ENCODE measurements at regions not wholly inside any gene's neighbourhood (a gene's known extent, or its start where the extent isn't known, plus 50 kb on each side); places are given as distances from the start of the nearest gene placed in this dataset.

GRCh38 chr5:166031926-166032325 is 2259.5 kb upstream of the WWC1 start:
- peaks cover 5% of the 10 kb centered on the region; the same call in 1 of the 2 replicates for H3K9me3 Mint-ChIP-seq
- H3K4me3 Mint-ChIP-seq = no peak overlapping the region
- H3K27me3 Mint-ChIP-seq (ENCODE audit: low read depth) = no peaks in the 10 kb centered on the region
- ChIA-PET POLR2A (no interaction called here), CTCF (no interaction called here)
- no peak for DNase-seq (ENCODE audit: low spot score)
- ATAC-seq = no peak
- TF ChIP-seq GRHL2 (CRISPR knock-in tag; IDR thresholded peaks at IDR 0.05; ENCODE audit: insufficient replicate concordance, severe bottlenecking) = no peak
- TF ChIP-seq, protein P1, sequence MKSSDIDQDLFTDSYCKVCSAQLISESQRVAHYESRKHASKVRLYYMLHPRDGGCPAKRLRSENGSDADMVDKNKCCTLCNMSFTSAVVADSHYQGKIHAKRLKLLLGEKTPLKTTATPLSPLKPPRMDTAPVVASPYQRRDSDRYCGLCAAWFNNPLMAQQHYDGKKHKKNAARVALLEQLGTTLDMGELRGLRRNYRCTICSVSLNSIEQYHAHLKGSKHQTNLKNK (CRISPR knock-in tag; IDR thresholded peaks at IDR 0.05) = no peak
- no peak for TF ChIP-seq IRF2 (CRISPR knock-in tag; IDR thresholded peaks at IDR 0.05; ENCODE audit: borderline replicate concordance, low read depth)
- TF ChIP-seq ZNF671 (CRISPR knock-in tag; IDR thresholded peaks at IDR 0.05) = no peak
- TF ChIP-seq NR3C1 (CRISPR knock-in tag; conservative IDR thresholded peaks at IDR 0.05; ENCODE audit: low read depth) = no peak
- no peak for TF ChIP-seq TP53 (CRISPR knock-in tag; IDR thresholded peaks at IDR 0.05)
- no peak for TF ChIP-seq NFATC4 (CRISPR knock-in tag; IDR thresholded peaks at IDR 0.05)
- no peak for TF ChIP-seq ATF6 (CRISPR knock-in tag; IDR thresholded peaks at IDR 0.05)
- H3K27ac Mint-ChIP-seq = no peak overlapping the region
- peaks cover 10% of the 10 kb centered on the region for H3K4me1 Mint-ChIP-seq
- H3K36me3 Mint-ChIP-seq = peaks cover 5% of the 10 kb centered on the region; the same call in 1 of the 2 replicates

DNA sequence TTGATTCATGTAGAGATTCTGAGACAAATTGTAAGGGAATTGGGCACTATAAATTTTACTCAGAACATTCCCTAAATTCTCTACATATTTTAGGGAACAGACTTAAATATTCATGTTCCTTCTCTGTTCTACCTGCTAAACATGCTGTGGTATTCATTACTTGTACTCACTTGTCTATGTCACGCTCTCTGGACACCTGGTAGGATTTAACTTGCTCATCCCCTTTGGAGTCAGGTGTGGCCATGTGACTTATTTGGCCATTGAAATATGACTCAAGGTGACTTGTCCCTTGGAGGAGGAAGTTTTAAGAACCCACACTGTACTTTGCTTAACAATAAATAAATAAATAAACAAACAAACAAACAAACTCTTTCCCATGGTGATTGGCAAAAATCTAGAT is 2258.8 kb upstream of the WWC1 start:
- POLR2A ChIA-PET = no interaction called here
- CTCF ChIA-PET = no interaction called here
- no peaks in the 10 kb centered on the region for H3K27me3 Mint-ChIP-seq (ENCODE audit: low read depth)
- ATAC-seq (no peak), DNase-seq (ENCODE audit: low spot score) (no peak)
- H3K4me3 Mint-ChIP-seq = no peak overlapping the region
- H3K36me3 Mint-ChIP-seq = peaks cover 9% of the 10 kb centered on the region
- no peak overlapping the region for H3K27ac Mint-ChIP-seq
- peaks cover 10% of the 10 kb centered on the region for H3K9me3 Mint-ChIP-seq
- H3K4me1 Mint-ChIP-seq = peaks cover 10% of the 10 kb centered on the region
- TF ChIP-seq ERG (CRISPR knock-in tag; IDR thresholded peaks at IDR 0.05) = no peak
- TF ChIP-seq TEAD4 (CRISPR knock-in tag; IDR thresholded peaks at IDR 0.05) = no peak
- no peak for TF ChIP-seq FOXP4 (CRISPR knock-in tag; IDR thresholded peaks at IDR 0.05)
- no peak for TF ChIP-seq OVOL2 (CRISPR knock-in tag; IDR thresholded peaks at IDR 0.05; ENCODE audit: borderline replicate concordance)
- TF ChIP-seq, protein P2, sequence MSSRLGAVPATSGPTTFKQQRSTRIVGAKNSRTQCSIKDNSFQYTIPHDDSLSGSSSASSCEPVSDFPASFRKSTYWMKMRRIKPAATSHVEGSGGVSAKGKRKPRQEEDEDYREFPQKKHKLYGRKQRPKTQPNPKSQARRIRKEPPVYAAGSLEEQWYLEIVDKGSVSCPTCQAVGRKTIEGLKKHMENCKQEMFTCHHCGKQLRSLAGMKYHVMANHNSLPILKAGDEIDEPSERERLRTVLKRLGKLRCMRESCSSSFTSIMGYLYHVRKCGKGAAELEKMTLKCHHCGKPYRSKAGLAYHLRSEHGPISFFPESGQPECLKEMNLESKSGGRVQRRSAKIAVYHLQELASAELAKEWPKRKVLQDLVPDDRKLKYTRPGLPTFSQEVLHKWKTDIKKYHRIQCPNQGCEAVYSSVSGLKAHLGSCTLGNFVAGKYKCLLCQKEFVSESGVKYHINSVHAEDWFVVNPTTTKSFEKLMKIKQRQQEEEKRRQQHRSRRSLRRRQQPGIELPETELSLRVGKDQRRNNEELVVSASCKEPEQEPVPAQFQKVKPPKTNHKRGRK (CRISPR knock-in tag; IDR thresholded peaks at IDR 0.05; ENCODE audit: borderline replicate concordance) = no peak
- TF ChIP-seq, protein P3, sequence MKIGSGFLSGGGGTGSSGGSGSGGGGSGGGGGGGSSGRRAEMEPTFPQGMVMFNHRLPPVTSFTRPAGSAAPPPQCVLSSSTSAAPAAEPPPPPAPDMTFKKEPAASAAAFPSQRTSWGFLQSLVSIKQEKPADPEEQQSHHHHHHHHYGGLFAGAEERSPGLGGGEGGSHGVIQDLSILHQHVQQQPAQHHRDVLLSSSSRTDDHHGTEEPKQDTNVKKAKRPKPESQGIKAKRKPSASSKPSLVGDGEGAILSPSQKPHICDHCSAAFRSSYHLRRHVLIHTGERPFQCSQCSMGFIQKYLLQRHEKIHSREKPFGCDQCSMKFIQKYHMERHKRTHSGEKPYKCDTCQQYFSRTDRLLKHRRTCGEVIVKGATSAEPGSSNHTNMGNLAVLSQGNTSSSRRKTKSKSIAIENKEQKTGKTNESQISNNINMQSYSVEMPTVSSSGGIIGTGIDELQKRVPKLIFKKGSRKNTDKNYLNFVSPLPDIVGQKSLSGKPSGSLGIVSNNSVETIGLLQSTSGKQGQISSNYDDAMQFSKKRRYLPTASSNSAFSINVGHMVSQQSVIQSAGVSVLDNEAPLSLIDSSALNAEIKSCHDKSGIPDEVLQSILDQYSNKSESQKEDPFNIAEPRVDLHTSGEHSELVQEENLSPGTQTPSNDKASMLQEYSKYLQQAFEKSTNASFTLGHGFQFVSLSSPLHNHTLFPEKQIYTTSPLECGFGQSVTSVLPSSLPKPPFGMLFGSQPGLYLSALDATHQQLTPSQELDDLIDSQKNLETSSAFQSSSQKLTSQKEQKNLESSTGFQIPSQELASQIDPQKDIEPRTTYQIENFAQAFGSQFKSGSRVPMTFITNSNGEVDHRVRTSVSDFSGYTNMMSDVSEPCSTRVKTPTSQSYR (CRISPR knock-in tag; IDR thresholded peaks at IDR 0.05) = no peak
- TF ChIP-seq JUN (CRISPR knock-in tag; IDR thresholded peaks at IDR 0.05) = no peak
- no peak for TF ChIP-seq GRHL2 (CRISPR knock-in tag; IDR thresholded peaks at IDR 0.05; ENCODE audit: insufficient replicate concordance, severe bottlenecking)
